ENCODE measurements at regions not wholly inside any gene's neighbourhood (a gene's known extent, or its start where the extent isn't known, plus 50 kb on each side); places are given as distances from the start of the nearest gene placed in this dataset.

DNA sequence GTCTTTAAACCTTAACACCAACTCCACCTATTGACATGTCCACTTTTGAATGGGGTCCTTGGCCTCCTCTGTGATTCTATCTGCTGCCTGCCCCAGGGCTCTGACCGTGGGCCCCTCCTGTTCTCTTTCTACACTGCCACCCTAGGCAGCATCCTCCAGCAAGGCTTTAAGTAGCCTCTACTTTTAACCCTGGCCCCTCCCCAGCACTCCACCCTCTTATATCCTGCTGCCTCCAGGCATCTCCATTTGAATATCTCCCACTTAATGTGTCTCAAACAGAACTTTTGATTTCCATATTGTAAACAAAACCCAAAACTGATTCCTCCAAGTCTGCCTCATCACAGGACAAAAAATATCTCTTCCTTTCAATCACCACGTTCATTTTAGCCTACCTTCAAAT lies 90.5 kb upstream of the ARHGAP32 start:
- no peak for TF ChIP-seq L3MBTL2 (conservative IDR thresholded peaks at IDR 0.05)
- no peak for TF ChIP-seq LEF1 (IDR thresholded peaks at IDR 0.05; ENCODE audit: borderline replicate concordance)
- TF ChIP-seq, protein P1, sequence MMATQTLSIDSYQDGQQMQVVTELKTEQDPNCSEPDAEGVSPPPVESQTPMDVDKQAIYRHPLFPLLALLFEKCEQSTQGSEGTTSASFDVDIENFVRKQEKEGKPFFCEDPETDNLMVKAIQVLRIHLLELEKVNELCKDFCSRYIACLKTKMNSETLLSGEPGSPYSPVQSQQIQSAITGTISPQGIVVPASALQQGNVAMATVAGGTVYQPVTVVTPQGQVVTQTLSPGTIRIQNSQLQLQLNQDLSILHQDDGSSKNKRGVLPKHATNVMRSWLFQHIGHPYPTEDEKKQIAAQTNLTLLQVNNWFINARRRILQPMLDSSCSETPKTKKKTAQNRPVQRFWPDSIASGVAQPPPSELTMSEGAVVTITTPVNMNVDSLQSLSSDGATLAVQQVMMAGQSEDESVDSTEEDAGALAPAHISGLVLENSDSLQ (IDR thresholded peaks at IDR 0.05) = no peak
